Hematopoietic multipotent progenitor cell (in vitro differentiated cells): ENCODE measurements at regions not wholly inside any gene's neighbourhood (a gene's known extent, or its start where the extent isn't known, plus 50 kb on each side); places are given as distances from the start of the nearest gene placed in this dataset.
"Not testable (repeated sequence)": the region's sequence is repeated elsewhere in the genome, so short reads cannot be mapped to it uniquely, and the experiment has no call there.

Experiments used
- DNase-seq, 3 donors: peaks; one replicate each; pipeline ENCODE4 v3.0.0-alpha.2; 2011 to 2015; ENCODE audit warnings: low read depth in 2 of 3, low spot score in 2 of 3

- DNase-seq, result no peak
These were observed 323.2 kb upstream of the MEIS1 start for GRCh38 chr2:66111706-66112105.

DNA sequence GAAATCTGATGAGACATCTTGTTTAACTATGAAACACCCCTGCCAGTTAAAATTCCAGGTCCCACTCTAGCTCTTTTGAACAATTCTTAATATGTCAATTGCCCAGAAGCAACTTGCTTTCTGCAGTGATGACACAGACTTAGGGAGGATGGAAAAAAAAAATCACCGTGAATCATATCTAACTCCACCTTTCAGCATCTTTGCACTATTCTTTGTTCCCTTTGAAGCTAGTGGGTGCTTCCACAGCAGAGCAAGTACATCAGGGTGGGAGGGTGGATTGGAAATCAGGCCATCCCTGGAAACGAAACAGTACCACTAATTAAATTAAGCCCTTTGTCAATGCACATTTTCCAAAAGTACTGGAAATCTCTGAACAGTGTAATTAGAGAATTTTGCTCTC, 324.3 kb upstream of the MEIS1 start:
- DNase-seq, result no peak

DNA sequence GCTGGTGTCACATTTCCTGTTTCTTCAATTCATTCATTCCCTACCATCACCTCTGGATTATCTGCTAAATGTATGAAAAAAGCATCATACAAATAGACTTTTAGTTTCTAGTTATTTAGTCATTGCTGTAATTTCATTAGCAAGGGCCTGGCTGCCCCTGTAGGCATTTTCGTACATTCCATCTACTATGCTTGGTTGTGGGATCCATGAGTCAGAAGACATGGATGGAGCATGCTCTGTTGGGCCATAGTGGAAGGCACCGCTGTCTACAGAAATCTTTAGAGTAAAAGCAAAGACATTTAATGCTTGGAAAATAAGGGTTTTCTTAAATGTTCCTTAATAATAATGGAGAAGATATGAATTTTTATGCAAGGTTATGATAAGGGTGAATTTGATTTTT, 324.8 kb upstream of the MEIS1 start:
- no peak for DNase-seq

GRCh38 chr2:66109419-66109818, 325.5 kb upstream of the MEIS1 start:
- DNase-seq, result no peak

- DNase-seq, result no peak
These were observed 329.7 kb upstream of the MEIS1 start for GRCh38 chr2:66105066-66105753.

GRCh38 chr2:66103581-66103980, 331.3 kb upstream of the MEIS1 start:
- no peak for DNase-seq

DNA sequence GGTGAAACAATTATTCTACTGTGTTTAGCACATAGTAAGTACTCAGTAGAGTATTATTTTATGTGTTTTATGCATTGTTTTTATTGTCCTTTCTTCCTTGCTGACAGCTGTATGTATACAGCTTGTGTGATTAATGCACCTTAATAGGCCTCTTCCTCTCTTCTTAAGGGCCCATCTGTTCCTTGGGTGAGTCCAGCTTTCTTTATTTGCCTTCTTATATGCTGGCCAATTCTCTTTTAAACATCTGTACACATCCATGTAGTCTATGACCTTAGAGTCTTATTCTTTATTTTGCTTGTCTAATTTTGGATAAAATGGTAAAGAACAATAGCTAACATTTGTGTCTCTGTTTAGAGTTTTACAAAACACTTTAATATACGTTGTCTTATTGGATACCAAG, 333.7 kb upstream of the MEIS1 start:
- no peak for DNase-seq

DNA sequence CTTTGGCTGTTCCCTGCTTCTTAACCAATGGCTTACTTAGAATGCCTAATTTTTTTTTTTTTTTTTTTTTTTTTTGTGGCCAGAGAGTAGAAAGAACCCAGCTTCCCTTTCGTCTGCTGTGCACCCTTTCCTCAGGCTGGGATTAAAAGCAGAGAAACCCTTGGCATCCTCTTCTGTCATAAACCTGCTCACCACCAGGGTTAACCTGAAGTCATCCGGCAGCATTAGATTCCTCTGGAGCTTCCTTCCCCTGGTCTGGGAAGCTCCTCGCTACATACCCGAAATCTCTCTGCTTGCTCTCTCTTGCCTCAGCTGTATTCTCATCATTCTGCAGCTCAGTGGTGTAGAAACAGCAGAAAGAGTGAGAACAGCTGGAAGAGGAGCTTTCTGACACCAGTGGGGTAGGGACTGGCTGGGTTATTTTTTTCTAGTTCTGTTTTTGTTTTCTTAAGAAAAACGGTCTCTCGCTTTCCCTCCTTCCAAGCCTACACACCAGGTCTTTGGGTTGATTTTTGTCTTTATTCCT, 339.0 kb upstream of the MEIS1 start:
- DNase-seq, result no peak

DNA sequence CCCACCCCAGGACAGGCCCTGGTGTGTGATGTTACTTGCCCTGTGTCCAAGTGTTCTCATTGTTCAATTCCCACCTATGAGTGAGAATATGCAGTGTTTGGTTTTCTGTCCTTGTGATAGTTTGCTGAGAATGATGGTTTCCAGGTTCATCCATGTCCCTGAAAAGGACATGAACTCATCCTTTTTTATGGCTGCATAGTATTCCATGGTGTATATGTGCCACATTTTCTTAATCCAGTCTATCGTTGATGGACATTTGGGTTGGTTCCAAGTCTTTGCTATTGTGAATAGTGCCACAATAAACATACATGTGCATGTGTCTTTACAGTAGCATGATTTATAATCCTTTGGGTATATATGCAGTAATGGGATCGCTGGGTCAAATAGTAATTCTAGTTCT, 340.2 kb upstream of the MEIS1 start:
- not testable (repeated sequence) for DNase-seq

GRCh38 chr2:66093371-66093770, 341.6 kb upstream of the MEIS1 start:
- no peak for DNase-seq

GRCh38 chr2:66084948-66085590, 349.9 kb upstream of the MEIS1 start:
- no peak for DNase-seq

- DNase-seq, result no peak
These were observed 352.3 kb upstream of the MEIS1 start for GRCh38 chr2:66082581-66082980.

- no peak for DNase-seq
These were observed 354.8 kb upstream of the MEIS1 start for GRCh38 chr2:66080127-66080526.

- DNase-seq, result no peak
These were observed 361.8 kb upstream of the MEIS1 start for GRCh38 chr2:66073172-66073571.

- no peak for DNase-seq
These were observed 364.0 kb upstream of the MEIS1 start for GRCh38 chr2:66070721-66071602.

GRCh38 chr2:66069937-66070720, 364.8 kb upstream of the MEIS1 start:
- no peak for DNase-seq

GRCh38 chr2:66066032-66066431, 368.9 kb upstream of the MEIS1 start:
- no peak for DNase-seq

GRCh38 chr2:66059332-66059731, 375.6 kb upstream of the MEIS1 start:
- no peak for DNase-seq

GRCh38 chr2:66058675-66059074, 376.2 kb upstream of the MEIS1 start:
- DNase-seq, result no peak

- DNase-seq, result no peak
These were observed 377.1 kb upstream of the MEIS1 start for GRCh38 chr2:66057844-66058243.

GRCh38 chr2:66050392-66050791, 384.5 kb upstream of the MEIS1 start:
- no peak for DNase-seq
